ENCODE measurements at regions not wholly inside any gene's neighbourhood (a gene's known extent, or its start where the extent isn't known, plus 50 kb on each side); places are given as distances from the start of the nearest gene placed in this dataset.

- TF ChIP-seq POLR2A (IDR thresholded peaks at IDR 0.05) (no peak), CTCF (IDR thresholded peaks at IDR 0.05) (no peak)
Measured at GRCh38 chrX:115427861-115428410, 133.0 kb upstream of the PLS3 start.
